ENCODE measurements at regions not wholly inside any gene's neighbourhood (a gene's known extent, or its start where the extent isn't known, plus 50 kb on each side); places are given as distances from the start of the nearest gene placed in this dataset.

GRCh38 chr1:50261951-50262350 lies 153.2 kb downstream of the ELAVL4 start:
- TF ChIP-seq REST (IDR thresholded peaks at IDR 0.05; ENCODE audit: insufficient read depth in 1 of 2, low read depth in 2 of 2, low read length in 1 of 2) (no peak), CTCF (IDR thresholded peaks at IDR 0.05) (no peak), TCF7L2 (IDR thresholded peaks at IDR 0.05; ENCODE audit: low read depth, low read length) (no peak), SIN3A (IDR thresholded peaks at IDR 0.05; ENCODE audit: borderline replicate concordance, insufficient read depth, low read depth, low read length) (no peak)

All from Panc1 (cell line).